GM18498 (cell line): ENCODE measurements at regions not wholly inside any gene's neighbourhood (a gene's known extent, or its start where the extent isn't known, plus 50 kb on each side); places are given as distances from the start of the nearest gene placed in this dataset.
"Not testable (repeated sequence)": the region's sequence is repeated elsewhere in the genome, so short reads cannot be mapped to it uniquely, and the experiment has no call there.

Experiments used
- ATAC-seq: cut with Tn5 transposase; IDR thresholded peaks from one replicate; pipeline ENCODE4 v1.9.1; 2021; ENCODE audit warnings: mild to moderate bottlenecking, moderate library complexity; ENCODE audit not compliant: unreplicated experiment

DNA sequence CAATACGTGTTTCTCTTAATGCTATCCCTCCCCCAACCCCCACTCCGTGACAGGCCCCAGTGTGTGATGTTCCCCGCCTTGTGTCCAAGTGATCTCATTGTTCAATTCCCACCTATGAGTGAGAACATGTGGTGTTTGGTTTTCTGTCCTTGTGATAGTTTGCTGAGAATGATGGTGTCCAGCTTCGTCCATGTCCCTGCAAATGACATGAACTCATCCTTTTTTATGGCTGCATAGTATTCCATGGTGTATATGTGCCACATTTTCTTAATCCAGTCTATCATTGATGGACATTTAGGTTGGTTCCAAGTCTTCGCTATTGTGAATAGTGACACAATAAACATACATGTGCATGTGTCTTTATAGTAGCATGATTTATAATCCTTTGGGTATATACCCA, 52.5 kb downstream of the KIAA0408 start:
- ATAC-seq, result not testable (repeated sequence)

DNA sequence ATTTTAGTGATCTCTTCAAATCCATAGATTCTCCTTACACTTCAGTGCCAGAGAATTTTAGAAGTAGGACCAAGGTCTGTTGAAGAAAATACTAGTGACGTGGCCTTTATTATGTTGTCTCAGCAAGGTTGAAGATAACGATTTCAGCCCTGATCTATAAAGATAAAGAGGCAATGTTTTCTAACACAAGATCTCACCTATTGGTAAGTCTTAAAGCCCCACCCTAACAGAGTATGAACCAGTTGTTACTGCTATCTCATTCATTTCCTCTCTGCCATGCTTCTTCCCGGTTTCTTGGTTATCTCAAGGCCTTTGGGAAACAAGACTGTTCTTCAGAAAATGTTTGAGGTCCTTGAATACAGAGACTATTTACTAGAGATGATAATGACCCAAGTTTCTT, 53.1 kb downstream of the KIAA0408 start:
- ATAC-seq, result no peak

DNA sequence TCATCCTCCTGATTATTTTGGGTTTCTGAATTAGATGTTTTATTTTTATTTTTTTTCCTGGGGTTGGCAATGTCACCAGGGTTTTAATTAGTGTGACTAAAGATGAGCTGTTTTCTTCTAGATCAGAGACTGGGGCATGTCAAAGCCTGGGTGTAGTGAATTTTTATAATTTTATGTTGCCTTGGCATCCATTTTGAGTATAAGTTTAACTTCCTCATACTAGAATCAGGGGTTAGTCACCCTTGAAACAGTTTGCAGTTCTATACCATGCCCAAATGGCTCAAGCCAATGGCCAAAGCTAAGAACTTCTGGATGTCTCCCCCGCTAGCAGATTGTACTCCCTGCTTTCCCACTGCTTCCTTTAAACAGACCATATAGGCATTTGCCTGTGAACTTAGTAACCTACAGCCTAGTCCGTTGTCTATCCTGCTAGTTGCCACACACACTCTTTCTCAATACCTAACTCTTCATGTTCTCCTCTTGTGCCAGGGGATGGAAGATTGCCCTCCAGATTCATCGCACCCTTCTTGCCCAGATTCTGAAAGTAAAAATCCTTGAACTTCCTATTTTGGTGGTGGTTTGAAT, 54.5 kb downstream of the KIAA0408 start:
- ATAC-seq, result no peak

- ATAC-seq, result peak; percentile 86
These were observed 55.1 kb downstream of the KIAA0408 start for GRCh38 chr6:127404133-127404532.

GRCh38 chr6:127403636-127404035, 55.6 kb downstream of the KIAA0408 start:
- peak; percentile 92 for ATAC-seq

DNA sequence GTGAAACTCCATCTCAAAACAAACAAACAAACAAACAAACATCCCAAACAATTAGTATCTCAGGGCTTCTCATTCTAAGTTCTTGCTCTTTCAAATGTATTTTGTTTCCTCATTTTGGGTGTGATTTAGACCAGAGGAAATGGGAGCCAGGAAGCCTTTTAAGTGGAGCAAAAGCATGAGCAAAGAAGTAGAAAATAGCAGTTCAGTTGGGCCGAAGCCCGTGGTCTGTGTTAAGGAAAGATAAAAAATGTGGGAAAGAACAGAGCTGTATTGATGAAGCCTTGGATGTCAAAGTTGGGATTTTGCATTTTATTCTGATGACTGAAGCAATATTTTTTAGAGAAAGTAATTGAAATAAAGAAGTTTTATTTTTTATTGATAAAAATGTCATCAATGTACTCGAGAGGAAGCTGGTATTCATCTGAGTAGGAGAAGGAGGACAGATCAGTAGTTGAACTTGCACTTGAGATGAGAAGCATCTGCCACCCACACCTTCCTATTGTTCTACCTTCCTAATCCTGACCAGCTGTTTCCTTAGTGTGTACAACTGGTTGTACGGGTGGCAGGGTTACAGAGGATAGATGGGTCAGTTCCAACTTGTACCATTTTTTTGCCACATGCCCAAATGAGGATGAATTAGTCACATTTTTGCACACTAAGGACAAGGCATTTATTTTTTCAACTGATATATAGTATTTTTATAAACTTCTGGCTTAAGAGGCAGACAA, 56.1 kb downstream of the KIAA0408 start:
- peak; percentile 27 for ATAC-seq

GRCh38 chr6:127397729-127398630, 54.6 kb upstream of the ECHDC1 start:
- no peak for ATAC-seq

- ATAC-seq, result not testable (repeated sequence)
These were observed 53.8 kb upstream of the ECHDC1 start for GRCh38 chr6:127397171-127397597.
